Endothelial cell of umbilical vein (primary cell): ENCODE measurements at regions not wholly inside any gene's neighbourhood (a gene's known extent, or its start where the extent isn't known, plus 50 kb on each side); places are given as distances from the start of the nearest gene placed in this dataset.
"Not testable (repeated sequence)": the region's sequence is repeated elsewhere in the genome, so short reads cannot be mapped to it uniquely, and the experiment has no call there.

Experiments used
- EZH2 ChIP-seq: IDR thresholded peaks from 2 replicates; pipeline ENCODE4 v1.6.1; 2012; ENCODE audit warnings: borderline replicate concordance, low read depth, mild to moderate bottlenecking, moderate library complexity, low read length, inconsistent platforms; ENCODE audit not compliant: severe bottlenecking
- FOS ChIP-seq: IDR thresholded peaks from 2 replicates; pipeline ENCODE4 v1.6.1; 2011; ENCODE audit warnings: mild to moderate bottlenecking, low read length, moderate library complexity, borderline replicate concordance; ENCODE audit not compliant: insufficient read depth
- GATA2 ChIP-seq: IDR thresholded peaks from 2 replicates; pipeline ENCODE4 v1.7.0; 2011; ENCODE audit warnings: low read depth, mild to moderate bottlenecking, moderate library complexity, mixed read lengths, low read length; ENCODE audit not compliant: insufficient read length, insufficient read depth
- JUN ChIP-seq: IDR thresholded peaks from 2 replicates; pipeline ENCODE4 v1.6.1; 2011; ENCODE audit warnings: borderline replicate concordance, low read depth; ENCODE audit not compliant: insufficient read length, insufficient read depth
- MYC ChIP-seq: IDR thresholded peaks from one replicate; pipeline ENCODE4 v1.6.1; 2011; ENCODE audit warnings: mild to moderate bottlenecking, low read depth, low read length
- POLR2A ChIP-seq: IDR thresholded peaks from 2 replicates; pipeline ENCODE4 v1.6.1; 2012; ENCODE audit warnings: low read depth, mild to moderate bottlenecking, control low read depth, low read length
- POLR2AphosphoS5 ChIP-seq: IDR thresholded peaks from 2 replicates; pipeline ENCODE4 v1.6.1; 2012; ENCODE audit warnings: low read depth, mild to moderate bottlenecking, control low read depth, low read length, moderate library complexity; ENCODE audit not compliant: insufficient read depth
- TF ChIP-seq, protein P1 (sequence below), 2 donors: IDR thresholded peaks; 1 replicate in 1 of 2; 2 replicates in 1 of 2; pipeline ENCODE4 v1.5.1; 2011; ENCODE audit warnings: low read length in 2 of 2, mild to moderate bottlenecking in 2 of 2, moderate library complexity in 2 of 2, control low read depth in 1 of 2, inconsistent platforms in 1 of 2, low read depth in 1 of 2; ENCODE audit not compliant: insufficient read depth in 1 of 2; ENCODE audit errors: extremely low read depth in 1 of 2
- TF ChIP-seq, protein P2 (sequence below): IDR thresholded peaks from 2 replicates; pipeline ENCODE4 v1.6.1; 2011; ENCODE audit not compliant: insufficient read depth, insufficient read length

DNA sequence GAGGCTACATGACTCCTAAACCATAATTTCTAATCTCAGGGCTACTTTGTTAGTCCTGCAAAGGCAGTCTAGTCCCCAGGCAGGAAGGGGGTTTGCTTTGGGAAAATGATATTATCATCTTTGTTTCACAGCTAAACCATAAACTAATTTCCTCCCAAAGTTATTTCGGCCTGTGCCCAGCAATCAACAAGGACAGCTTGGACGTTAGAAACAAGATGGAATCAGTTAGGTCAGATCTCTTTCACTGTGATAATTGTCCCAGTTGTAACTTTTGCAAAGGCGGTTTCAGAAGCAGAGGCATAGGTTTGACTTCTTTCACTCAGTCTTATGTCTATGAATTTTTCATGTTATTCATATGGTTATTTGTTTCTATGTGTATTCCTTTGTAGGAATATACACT, 119.1 kb downstream of the PPIAL4G start:
- not testable (repeated sequence) for TF ChIP-seq POLR2A, EZH2, GATA2, POLR2AphosphoS5, FOS, JUN, MYC
- TF ChIP-seq, protein P1, sequence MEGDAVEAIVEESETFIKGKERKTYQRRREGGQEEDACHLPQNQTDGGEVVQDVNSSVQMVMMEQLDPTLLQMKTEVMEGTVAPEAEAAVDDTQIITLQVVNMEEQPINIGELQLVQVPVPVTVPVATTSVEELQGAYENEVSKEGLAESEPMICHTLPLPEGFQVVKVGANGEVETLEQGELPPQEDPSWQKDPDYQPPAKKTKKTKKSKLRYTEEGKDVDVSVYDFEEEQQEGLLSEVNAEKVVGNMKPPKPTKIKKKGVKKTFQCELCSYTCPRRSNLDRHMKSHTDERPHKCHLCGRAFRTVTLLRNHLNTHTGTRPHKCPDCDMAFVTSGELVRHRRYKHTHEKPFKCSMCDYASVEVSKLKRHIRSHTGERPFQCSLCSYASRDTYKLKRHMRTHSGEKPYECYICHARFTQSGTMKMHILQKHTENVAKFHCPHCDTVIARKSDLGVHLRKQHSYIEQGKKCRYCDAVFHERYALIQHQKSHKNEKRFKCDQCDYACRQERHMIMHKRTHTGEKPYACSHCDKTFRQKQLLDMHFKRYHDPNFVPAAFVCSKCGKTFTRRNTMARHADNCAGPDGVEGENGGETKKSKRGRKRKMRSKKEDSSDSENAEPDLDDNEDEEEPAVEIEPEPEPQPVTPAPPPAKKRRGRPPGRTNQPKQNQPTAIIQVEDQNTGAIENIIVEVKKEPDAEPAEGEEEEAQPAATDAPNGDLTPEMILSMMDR (IDR thresholded peaks at IDR 0.05; ENCODE audit: extremely low read depth in 1 of 2, insufficient read depth in 1 of 2, low read depth in 1 of 2, low read length in 2 of 2): not testable (repeated sequence)
- TF ChIP-seq, protein P2, sequence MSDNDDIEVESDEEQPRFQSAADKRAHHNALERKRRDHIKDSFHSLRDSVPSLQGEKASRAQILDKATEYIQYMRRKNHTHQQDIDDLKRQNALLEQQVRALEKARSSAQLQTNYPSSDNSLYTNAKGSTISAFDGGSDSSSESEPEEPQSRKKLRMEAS: not testable (repeated sequence)
